IMR-90 (cell line): ENCODE measurements at regions not wholly inside any gene's neighbourhood (a gene's known extent, or its start where the extent isn't known, plus 50 kb on each side); places are given as distances from the start of the nearest gene placed in this dataset.

Experiments used
- ATAC-seq: fragments of 200-7000 bp; cut with Tn5 transposase; 2 replicates; pipeline ENCODE4 v1.9.1; 2020; ENCODE audit warnings: low read depth, mild to moderate bottlenecking, moderate library complexity
- BruUV-seq: library from RNA; stranded (reverse); fragments of 400-500 nt; replicated peaks from 2 replicates; lab custom pipeline; 2021; lab: Mats Ljungman, UMichigan
- CTCF ChIA-PET: fragments of 300-600 bp; formaldehyde crosslinking; extraction: SDS; loops from one replicate; lab custom pipeline; 2021; ENCODE audit warnings: antibody characterized with exemption; lab: Yijun Ruan, JAX
- POLR2A ChIA-PET: fragments of 300-600 bp; sonication (Branson Sonifier 250); formaldehyde crosslinking; loops from one replicate; lab custom pipeline; 2022; ENCODE audit warnings: antibody characterized with exemption; ENCODE audit not compliant: unreplicated experiment; lab: Charles Lee
- DNase-seq: peaks from one replicate; pipeline ENCODE4 v3.0.0; 2013
- H2AFZ ChIP-seq: replicated peaks from 2 replicates; pipeline ENCODE3; 2013; ENCODE audit warnings: low read length, mild to moderate bottlenecking; ENCODE audit not compliant: poor library complexity
- H2AK5ac ChIP-seq: 2 replicates; pipeline ENCODE4 v1.6.1; 2013; ENCODE audit warnings: low read depth, low read length, inconsistent platforms
- H2AK9ac ChIP-seq: replicated peaks from 2 replicates; pipeline ENCODE3; 2013; ENCODE audit warnings: mild to moderate bottlenecking, low read depth, low read length, moderate library complexity; ENCODE audit not compliant: poor library complexity
- H2BK120ac ChIP-seq: 2 replicates; pipeline ENCODE4 v1.6.1; 2013; ENCODE audit warnings: low read depth, low read length, inconsistent platforms
- H2BK15ac ChIP-seq: 3 replicates; pipeline ENCODE4 v1.6.1; 2013; ENCODE audit warnings: low read depth, low read length, inconsistent platforms
- H2BK20ac ChIP-seq: 2 replicates; pipeline ENCODE4 v1.6.1; 2013; ENCODE audit warnings: low read depth, mild to moderate bottlenecking, inconsistent platforms, low read length, moderate library complexity
- H2BK5ac ChIP-seq: 2 replicates; pipeline ENCODE4 v1.6.1; 2013; ENCODE audit warnings: mild to moderate bottlenecking, low read depth, low read length, inconsistent platforms; ENCODE audit not compliant: poor library complexity, severe bottlenecking
- H3K14ac ChIP-seq: replicated peaks from 2 replicates; pipeline ENCODE4 v1.6.1; 2013; ENCODE audit warnings: low read depth, low read length, inconsistent platforms
- H3K18ac ChIP-seq: 2 replicates; pipeline ENCODE4 v1.6.1; 2013; ENCODE audit warnings: low read depth, low read length, control low read depth
- H3K23ac ChIP-seq: 2 replicates; pipeline ENCODE4 v1.6.1; 2013; ENCODE audit warnings: low read depth, low read length, inconsistent platforms
- H3K27ac ChIP-seq: 2 replicates; pipeline ENCODE4 v1.5.1; 2013; ENCODE audit warnings: mild to moderate bottlenecking, control low read depth, low read length; ENCODE audit not compliant: insufficient read depth
- H3K27me3 ChIP-seq: 2 replicates; pipeline ENCODE4 v1.6.1; 2013; ENCODE audit warnings: low read length; ENCODE audit not compliant: control insufficient read depth, insufficient read depth
- H3K36me3 ChIP-seq: 2 replicates; pipeline ENCODE4 v1.6.1; 2013; ENCODE audit warnings: low read length, mixed read lengths; ENCODE audit not compliant: control insufficient read depth, insufficient read depth
- H3K4ac ChIP-seq: 2 replicates; pipeline ENCODE4 v1.6.1; 2013; ENCODE audit warnings: low read depth, low read length, inconsistent platforms
- H3K4me1 ChIP-seq: 2 replicates; pipeline ENCODE4 v1.6.1; 2013; ENCODE audit warnings: low read length, mixed read lengths; ENCODE audit not compliant: control insufficient read depth, insufficient read depth
- H3K4me2 ChIP-seq: 2 replicates; pipeline ENCODE4 v1.6.1; 2013; ENCODE audit warnings: low read depth, mild to moderate bottlenecking, control low read depth, low read length, moderate library complexity
- H3K4me3 ChIP-seq: 2 replicates; pipeline ENCODE4 v1.5.1; 2013; ENCODE audit warnings: low read depth, mild to moderate bottlenecking, control low read depth, low read length, moderate library complexity; ENCODE audit not compliant: insufficient read depth
- H3K56ac ChIP-seq: 2 replicates; pipeline ENCODE4 v1.6.1; 2013; ENCODE audit warnings: low read length, inconsistent platforms; ENCODE audit not compliant: insufficient read depth; ENCODE audit errors: extremely low read depth
- H3K79me1 ChIP-seq, 2 experiments: 2 replicates each; pipeline ENCODE4 v1.6.1; 2013; ENCODE audit warnings: low read length in 2 of 2, inconsistent platforms in 1 of 2, low read depth in 1 of 2
- H3K9ac ChIP-seq: 2 replicates; pipeline ENCODE4 v1.6.1; 2013; ENCODE audit warnings: low read depth, low read length, control low read depth
- H3K9me1 ChIP-seq: 2 replicates; pipeline ENCODE4 v1.6.1; 2013; ENCODE audit warnings: low read length, inconsistent platforms; ENCODE audit not compliant: insufficient read depth
- H3K9me3 ChIP-seq: 2 replicates; pipeline ENCODE4 v1.6.1; 2013; ENCODE audit warnings: low read length; ENCODE audit not compliant: control insufficient read depth, insufficient read depth
- H4K20me1 ChIP-seq: 2 replicates; pipeline ENCODE4 v1.6.1; 2013; ENCODE audit warnings: low read length, inconsistent platforms; ENCODE audit not compliant: insufficient read depth
- H4K5ac ChIP-seq: 2 replicates; pipeline ENCODE4 v1.6.1; 2013; ENCODE audit warnings: mild to moderate bottlenecking, low read depth, low read length, control low read depth
- H4K8ac ChIP-seq, 2 experiments: 2 replicates each; pipeline ENCODE4 v1.6.1; 2013; ENCODE audit warnings: low read depth in 2 of 2, low read length in 2 of 2, control low read depth in 1 of 2, inconsistent platforms in 1 of 2
- H4K91ac ChIP-seq: 2 replicates; pipeline ENCODE4 v1.6.1; 2013; ENCODE audit warnings: low read depth, low read length, inconsistent platforms; ENCODE audit not compliant: insufficient read depth
- CHD1 ChIP-seq: IDR thresholded peaks from 2 replicates; pipeline ENCODE4 v1.6.1; 2012; ENCODE audit warnings: low read depth, low read length, improper control_type of control experiment
- ELK1 ChIP-seq: fragments of 150-350 bp; IDR thresholded peaks from 2 replicates; pipeline ENCODE4 v1.6.1; 2016; ENCODE audit warnings: low read depth, mild to moderate bottlenecking, low read length, moderate library complexity, borderline replicate concordance
- MXI1 ChIP-seq: IDR thresholded peaks from 2 replicates; pipeline ENCODE4 v1.6.1; 2012; ENCODE audit warnings: low read depth, mild to moderate bottlenecking, low read length, moderate library complexity, borderline replicate concordance
- POLR2A ChIP-seq: IDR thresholded peaks from 2 replicates; pipeline ENCODE4 v1.6.1; 2012; ENCODE audit warnings: mild to moderate bottlenecking, low read depth, low read length
- RFX5 ChIP-seq: IDR thresholded peaks from 2 replicates; pipeline ENCODE4 v1.8.0; 2012; ENCODE audit warnings: low read depth, mild to moderate bottlenecking, low read length, moderate library complexity
- WGBS, 2 experiments: methylation state at CpG; one replicate each; pipeline versions ENCODE4 v1.1.5 to v1.1.7; 2013; ENCODE audit warnings: missing lambda C conversion rate in 2 of 2; ENCODE audit not compliant: insufficient read length in 1 of 2; ENCODE audit errors: extremely low coverage in 2 of 2; 5-methylcytosine and 5-hydroxymethylcytosine counted together
- dilution Hi-C: fragments of 300-500 bp; cut with HindIII; formaldehyde crosslinking; loops from one replicate; pipeline ENCODE4 v1.14.3; 2018; ENCODE audit warnings: low sequenced_read_pairs; ENCODE audit not compliant: unreplicated experiment
- in situ Hi-C: fragments of 300-500 bp; cut with MboI; formaldehyde crosslinking; loops from 3 replicates; pipeline ENCODE4 v1.14.3; 2019; ENCODE audit warnings: low sequenced_read_pairs, inconsistent platforms, mixed read lengths
- intact Hi-C: fragments of 100-400 bp; cut with micrococcal nuclease; formaldehyde crosslinking; loops from 2 replicates; pipeline ENCODE4 v1.10.0; 2022

GRCh38 chr9:83125671-83126070, 62.7 kb upstream of the RASEF start:
- H3K4ac ChIP-seq: no peak overlapping the region
- no peak overlapping the region for H2AK5ac ChIP-seq
- H3K4me2 ChIP-seq: no peak overlapping the region
- TF ChIP-seq MXI1 (no peak), CHD1 (no peak), RFX5 (no peak), POLR2A (no peak), ELK1 (no peak)
- H4K5ac ChIP-seq: no peak overlapping the region
- no peaks in the 10 kb centered on the region for H3K9me1 ChIP-seq
- no peak overlapping the region for H2AK9ac ChIP-seq
- no peak overlapping the region for H3K23ac ChIP-seq
- no peak overlapping the region for H3K56ac ChIP-seq
- no peaks in the 10 kb centered on the region; the same call in 1 of the 2 replicates for H3K9me3 ChIP-seq
- H3K4me1 ChIP-seq: no peaks in the 10 kb centered on the region
- no peak overlapping the region for H3K9ac ChIP-seq
- H3K36me3 ChIP-seq: no peaks in the 10 kb centered on the region
- no TSS peak for BruUV-seq
- H2BK120ac ChIP-seq: no peak overlapping the region
- ChIA-PET POLR2A (no interaction called here), CTCF (no interaction called here)
- no peak overlapping the region for H4K8ac ChIP-seq
- no peaks in the 10 kb centered on the region for H4K20me1 ChIP-seq
- no peaks in the 10 kb centered on the region for H3K79me1 ChIP-seq
- no peak overlapping the region for H2AFZ ChIP-seq
- intact Hi-C loops (no loop called here), dilution Hi-C loops (no loop called here), in situ Hi-C loops (no loop called here)
- H2BK20ac ChIP-seq: no peak overlapping the region
- H3K4me3 ChIP-seq: no peak overlapping the region
- no peak for ATAC-seq
- H3K14ac ChIP-seq: no peak overlapping the region
- no peaks in the 10 kb centered on the region for H3K27me3 ChIP-seq
- no peak overlapping the region for H4K91ac ChIP-seq
- no CpG with 5 or more reads among the region's 2 CpGs for WGBS, 2 experiments
- H2BK15ac ChIP-seq: no peak overlapping the region
- H2BK5ac ChIP-seq: no peak overlapping the region
- DNase-seq: no peak
- no peak overlapping the region for H3K27ac ChIP-seq
- no peak overlapping the region for H3K18ac ChIP-seq
